Thoracic aorta (tissue), 2 donors: ENCODE measurements at regions not wholly inside any gene's neighbourhood (a gene's known extent, or its start where the extent isn't known, plus 50 kb on each side); places are given as distances from the start of the nearest gene placed in this dataset.

Experiments used
- ATAC-seq: fragments of 150-250 bp; one replicate; pipeline ENCODE4 v1.8.0; 2017; ENCODE audit warnings: low read depth; ENCODE audit not compliant: insufficient number of reproducible peaks, low FRiP score
- DNase-seq: peaks from one replicate; pipeline ENCODE4 v3.0.0-alpha.2; 2020; ENCODE audit warnings: low spot score
- H3K27ac ChIP-seq, 2 donors: fragments of 200-600 bp; sonication (generic); 1 replicate in 1 of 2; 2 replicates in 1 of 2; pipeline ENCODE4 v1.5.1; 2016; ENCODE audit warnings: mild to moderate bottlenecking in 2 of 2, moderate library complexity in 2 of 2
- H3K27me3 ChIP-seq: fragments of 200-600 bp; sonication (generic); replicated peaks from 2 replicates; pipeline ENCODE4 v1.6.0; 2016; ENCODE audit warnings: mild to moderate bottlenecking; ENCODE audit not compliant: insufficient read depth
- H3K36me3 ChIP-seq: fragments of 200-600 bp; sonication (generic); one replicate; pipeline ENCODE4 v1.5.1; 2016
- H3K4me1 ChIP-seq, 2 donors: fragments of 200-600 bp; sonication (generic); 1 replicate in 1 of 2; 2 replicates in 1 of 2; pipeline versions ENCODE4 v1.5.1 to v1.6.0; 2016; ENCODE audit warnings: low read depth in 2 of 2, mild to moderate bottlenecking in 1 of 2; ENCODE audit not compliant: control insufficient read depth in 1 of 2
- H3K4me3 ChIP-seq: fragments of 200-600 bp; sonication (generic); 2 replicates; pipeline ENCODE4 v1.5.1; 2016; ENCODE audit warnings: mild to moderate bottlenecking
- H3K9me3 ChIP-seq: fragments of 200-600 bp; sonication (generic); 2 replicates; pipeline ENCODE4 v1.5.1; 2016
- TF ChIP-seq, protein P1 (sequence below): fragments of 200-600 bp; sonication (generic); IDR thresholded peaks from one replicate; pipeline ENCODE4 v1.5.1; 2019; ENCODE audit warnings: antibody characterized with exemption

DNA sequence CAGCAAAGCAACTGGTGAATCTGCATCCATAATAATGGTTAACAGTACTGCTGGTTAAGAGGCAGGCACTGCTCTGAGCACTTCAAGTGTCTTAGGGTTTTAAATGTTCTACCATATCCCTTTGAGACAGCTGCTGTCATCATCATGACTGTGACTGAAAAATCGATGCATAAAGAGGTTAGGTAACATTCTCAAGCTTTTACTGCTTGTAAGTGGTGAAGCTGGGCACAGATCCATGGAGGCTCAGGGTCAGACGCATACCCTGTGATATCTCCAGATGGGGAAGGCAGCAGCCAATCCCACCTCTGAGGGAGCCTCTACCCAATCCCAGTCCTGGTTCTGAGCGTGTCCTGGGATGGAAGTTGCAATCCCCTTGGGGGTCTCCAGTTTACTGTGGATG is 57.6 kb upstream of the SOX9 start:
- no peaks in the 10 kb centered on the region for H3K9me3 ChIP-seq
- H3K36me3 ChIP-seq = no peaks in the 10 kb centered on the region
- no peak overlapping the region for H3K4me3 ChIP-seq
- DNase-seq (no peak), ATAC-seq (no peak)
- TF ChIP-seq, protein P1, sequence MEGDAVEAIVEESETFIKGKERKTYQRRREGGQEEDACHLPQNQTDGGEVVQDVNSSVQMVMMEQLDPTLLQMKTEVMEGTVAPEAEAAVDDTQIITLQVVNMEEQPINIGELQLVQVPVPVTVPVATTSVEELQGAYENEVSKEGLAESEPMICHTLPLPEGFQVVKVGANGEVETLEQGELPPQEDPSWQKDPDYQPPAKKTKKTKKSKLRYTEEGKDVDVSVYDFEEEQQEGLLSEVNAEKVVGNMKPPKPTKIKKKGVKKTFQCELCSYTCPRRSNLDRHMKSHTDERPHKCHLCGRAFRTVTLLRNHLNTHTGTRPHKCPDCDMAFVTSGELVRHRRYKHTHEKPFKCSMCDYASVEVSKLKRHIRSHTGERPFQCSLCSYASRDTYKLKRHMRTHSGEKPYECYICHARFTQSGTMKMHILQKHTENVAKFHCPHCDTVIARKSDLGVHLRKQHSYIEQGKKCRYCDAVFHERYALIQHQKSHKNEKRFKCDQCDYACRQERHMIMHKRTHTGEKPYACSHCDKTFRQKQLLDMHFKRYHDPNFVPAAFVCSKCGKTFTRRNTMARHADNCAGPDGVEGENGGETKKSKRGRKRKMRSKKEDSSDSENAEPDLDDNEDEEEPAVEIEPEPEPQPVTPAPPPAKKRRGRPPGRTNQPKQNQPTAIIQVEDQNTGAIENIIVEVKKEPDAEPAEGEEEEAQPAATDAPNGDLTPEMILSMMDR = no peak
- H3K27ac ChIP-seq = no peak overlapping the region
- H3K4me1 ChIP-seq = peaks cover 0 to 5% of the 10 kb centered on the region in 2 donors
- H3K27me3 ChIP-seq = no peaks in the 10 kb centered on the region

DNA sequence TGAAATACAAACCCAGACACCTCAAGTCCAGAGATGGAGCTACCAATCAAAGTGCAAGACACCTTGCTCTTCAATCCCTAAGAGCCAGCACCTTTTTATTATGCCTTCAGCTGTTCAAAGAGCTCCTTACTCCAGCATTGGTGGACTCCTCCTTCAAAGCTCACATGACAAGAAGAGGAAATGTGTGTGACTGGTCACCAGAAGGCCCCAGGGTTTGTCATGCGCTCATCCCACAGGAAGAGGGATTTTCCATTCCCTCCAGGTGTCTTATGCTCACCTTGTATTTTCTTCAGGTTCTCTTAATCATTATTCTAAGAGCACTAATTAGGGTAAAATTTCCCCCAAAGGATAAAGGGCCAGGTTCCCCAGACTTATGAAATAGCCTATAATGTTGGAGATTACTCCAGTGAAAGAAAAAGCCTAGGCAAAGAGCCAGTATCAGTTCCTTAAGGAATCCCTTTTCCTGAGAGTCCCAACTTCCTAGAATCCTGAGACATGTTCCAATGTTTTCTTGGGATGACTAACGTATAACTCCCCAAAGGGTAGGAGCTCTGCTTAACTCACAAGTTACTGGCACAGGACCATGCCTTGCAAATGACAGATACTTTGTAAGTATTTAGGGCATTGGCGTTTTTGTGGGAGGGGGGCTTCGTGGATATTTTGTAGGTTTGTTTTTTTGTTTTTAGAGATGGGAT is 56.9 kb upstream of the SOX9 start:
- Histone ChIP-seq H3K27ac (no peak overlapping the region), H3K4me1 (peaks cover 0 to 5% of the 10 kb centered on the region in 2 donors), H3K4me3 (no peak overlapping the region), H3K9me3 (no peaks in the 10 kb centered on the region), H3K36me3 (no peaks in the 10 kb centered on the region), H3K27me3 (no peaks in the 10 kb centered on the region)
- DNase-seq = no peak
- TF ChIP-seq, protein P1 = no peak
- no peak for ATAC-seq

DNA sequence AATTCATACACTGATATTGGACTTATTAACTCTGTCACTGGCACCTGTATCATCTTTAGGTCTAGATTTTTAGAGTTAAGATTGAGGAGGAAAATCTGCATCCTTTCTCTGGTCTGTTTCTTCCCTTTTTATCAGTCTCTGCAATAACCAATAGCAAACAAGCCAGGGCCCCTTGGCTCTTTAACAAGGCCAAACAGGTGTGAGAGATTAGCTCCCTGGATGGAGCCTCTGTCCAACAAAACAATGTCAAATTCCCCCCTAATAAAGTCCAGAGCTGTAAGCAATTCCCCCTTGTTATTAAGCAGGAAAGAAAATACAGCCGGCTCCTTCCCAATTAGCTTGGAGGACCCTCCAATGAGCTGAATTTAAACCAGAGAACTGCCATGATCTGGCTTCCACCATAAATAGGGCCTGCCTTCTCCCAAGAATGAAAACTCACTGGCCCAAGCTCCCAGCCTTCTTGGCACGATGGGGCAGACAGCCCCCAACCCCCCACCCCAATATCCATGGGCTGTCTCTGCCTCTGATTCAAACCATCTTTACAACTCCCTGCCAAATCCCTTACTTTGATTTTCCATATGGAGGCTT is 56.1 kb upstream of the SOX9 start:
- Histone ChIP-seq H3K4me3 (no peak overlapping the region), H3K27ac (no peak overlapping the region), H3K9me3 (no peaks in the 10 kb centered on the region), H3K36me3 (no peaks in the 10 kb centered on the region), H3K27me3 (no peaks in the 10 kb centered on the region), H3K4me1 (no peaks in the 10 kb centered on the region)
- ATAC-seq = no peak
- DNase-seq = no peak
- TF ChIP-seq, protein P1 = no peak

DNA sequence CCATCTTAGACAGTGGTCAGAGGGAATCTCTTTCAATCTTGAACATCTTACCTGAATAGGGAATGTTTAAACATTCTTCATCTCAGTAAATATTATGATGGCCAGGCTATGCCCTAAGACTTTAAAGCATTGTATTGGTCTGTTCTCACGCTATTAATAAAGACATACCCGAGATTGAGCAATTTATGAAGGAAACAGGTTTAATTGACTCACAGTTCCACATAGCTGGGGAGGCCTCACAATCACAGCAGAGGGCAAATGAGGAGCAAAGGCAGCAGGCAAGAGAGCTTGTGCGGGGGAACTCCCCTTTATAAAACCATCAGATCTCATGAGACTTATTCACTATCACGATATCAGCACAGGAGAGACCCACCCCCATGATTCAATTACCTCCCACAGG is 55.3 kb upstream of the SOX9 start:
- TF ChIP-seq, protein P1 = no peak
- Histone ChIP-seq H3K27ac (no peak overlapping the region), H3K36me3 (no peaks in the 10 kb centered on the region), H3K4me3 (no peak overlapping the region), H3K4me1 (no peaks in the 10 kb centered on the region), H3K27me3 (no peaks in the 10 kb centered on the region), H3K9me3 (no peaks in the 10 kb centered on the region)
- ATAC-seq = no peak
- DNase-seq = no peak

DNA sequence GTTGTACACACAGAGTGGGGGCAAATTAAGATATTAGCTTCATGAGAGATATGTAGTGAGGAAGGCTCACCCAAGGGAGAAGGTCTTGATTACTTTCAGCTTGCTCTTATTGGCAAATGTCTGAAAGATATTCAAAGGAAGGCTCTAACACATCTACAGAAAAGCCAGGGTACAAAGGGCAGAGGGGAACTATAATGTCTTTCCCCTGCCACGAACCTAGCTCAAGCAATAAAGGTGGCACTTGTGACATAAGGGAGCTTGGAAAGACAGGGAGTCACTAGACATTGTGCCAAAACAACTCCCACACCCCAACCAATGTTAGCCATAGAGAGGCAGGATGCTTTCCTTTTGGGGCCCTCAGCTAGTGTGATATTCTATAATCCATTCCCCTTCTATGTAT is 52.2 kb upstream of the SOX9 start:
- ATAC-seq (no peak), DNase-seq (no peak)
- Histone ChIP-seq H3K27me3 (no peaks in the 10 kb centered on the region), H3K9me3 (no peaks in the 10 kb centered on the region), H3K27ac (no peak overlapping the region), H3K4me3 (no peak overlapping the region), H3K4me1 (no peaks in the 10 kb centered on the region), H3K36me3 (no peaks in the 10 kb centered on the region)
- TF ChIP-seq, protein P1 = no peak
